Esophagus muscularis mucosa (tissue), 4 donors: ENCODE measurements at regions not wholly inside any gene's neighbourhood (a gene's known extent, or its start where the extent isn't known, plus 50 kb on each side); places are given as distances from the start of the nearest gene placed in this dataset.

ENCODE experiments used
- DNase-seq: peaks from one replicate; pipeline ENCODE4 v3.0.0-alpha.2; 2017; ENCODE audit errors: extremely low spot score
- H3K27ac ChIP-seq, 4 donors: fragments of 200-600 bp; sonication (generic); replicated peaks in 1 of 4; 1 replicate in 3 of 4; 2 replicates in 1 of 4; pipeline ENCODE4 v1.5.1; 2016 to 2019; ENCODE audit warnings: mild to moderate bottlenecking in 1 of 4
- H3K27me3 ChIP-seq, 4 donors: fragments of 200-600 bp; sonication (generic); one replicate each; pipeline versions ENCODE4 v1.5.1 to v1.6.0; 2016 to 2019
- H3K36me3 ChIP-seq, 4 donors: fragments of 200-600 bp; sonication (generic); one replicate each; pipeline ENCODE4 v1.5.1; 2016 to 2019
- H3K4me1 ChIP-seq, 4 donors: fragments of 200-600 bp; sonication (generic); one replicate each; pipeline ENCODE4 v1.5.1; 2016 to 2019
- H3K4me3 ChIP-seq, 4 donors: fragments of 200-600 bp; sonication (generic); 1 replicate in 2 of 4; 2 replicates in 2 of 4; pipeline ENCODE4 v1.5.1; 2016 to 2019; ENCODE audit warnings: mild to moderate bottlenecking in 4 of 4, moderate library complexity in 1 of 4
- H3K9me3 ChIP-seq, 4 donors: fragments of 200-600 bp; sonication (generic); 1 replicate in 3 of 4; 2 replicates in 1 of 4; pipeline ENCODE4 v1.5.1; 2016 to 2019
- EP300 ChIP-seq: sonication (generic); formaldehyde crosslinking; IDR thresholded peaks from one replicate; pipeline ENCODE4 v1.6.1; 2017; ENCODE audit warnings: antibody characterized with exemption
- POLR2A ChIP-seq: fragments of 450-650 bp; IDR thresholded peaks from one replicate; pipeline ENCODE4 v1.6.1; 2017; ENCODE audit warnings: antibody characterized with exemption, moderate library complexity, mild to moderate bottlenecking, low read depth
- POLR2AphosphoS5 ChIP-seq, 2 donors: sonication (generic); formaldehyde crosslinking; IDR thresholded peaks; one replicate each; pipeline ENCODE4 v1.6.1; 2017; ENCODE audit warnings: antibody characterized with exemption in 2 of 2
- WGBS: methylation state at CpG from one replicate; pipeline ENCODE4 v1.1.5; 2018; 5-methylcytosine and 5-hydroxymethylcytosine counted together
- intact Hi-C: fragments of 100-400 bp; cut with DNase I; formaldehyde crosslinking; loops from one replicate; pipeline ENCODE4 v1.15.1; 2023
- TF ChIP-seq, protein P1 (sequence below), 3 experiments: fragments of 200-600 bp in 2 of 3; fragments of 450-650 bp in 1 of 3; sonication (generic) in 2 of 3; IDR thresholded peaks; one replicate each; pipeline ENCODE4 v1.5.1; 2017 to 2019; ENCODE audit warnings: antibody characterized with exemption in 3 of 3, mild to moderate bottlenecking in 2 of 3, moderate library complexity in 1 of 3

GRCh38 chr18:28922936-28923335, 746.0 kb upstream of the CDH2 start:
- DNase-seq: no peak
- no peaks in the 10 kb centered on the region for H3K27me3 ChIP-seq
- no peak overlapping the region for H3K27ac ChIP-seq
- intact Hi-C loops: no loop called here
- no peaks in the 10 kb centered on the region for H3K4me1 ChIP-seq
- 86% methylated on average over 2 of the region's 2 CpGs for WGBS
- no peaks in the 10 kb centered on the region for H3K36me3 ChIP-seq
- no peak for TF ChIP-seq POLR2A
- H3K4me3 ChIP-seq: no peak overlapping the region
- no peaks in the 10 kb centered on the region for H3K9me3 ChIP-seq

DNA sequence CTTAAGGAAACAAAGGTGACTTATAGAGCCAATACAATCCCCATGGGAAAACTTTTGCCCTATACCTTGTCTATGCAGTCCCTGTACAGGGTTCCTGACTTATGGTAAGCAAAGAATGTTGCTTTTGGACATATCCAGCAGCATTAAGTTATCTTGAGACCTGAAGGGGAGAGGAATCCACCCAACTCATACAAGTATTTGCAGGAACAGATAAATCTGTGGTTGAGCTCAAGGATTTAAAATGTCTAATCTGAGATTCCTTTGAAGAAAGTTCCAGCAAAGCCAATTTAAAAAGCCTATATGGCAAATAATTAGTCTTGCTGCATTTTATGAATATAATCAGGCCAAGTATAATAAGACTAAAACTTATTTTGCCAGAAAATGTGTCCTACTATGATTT, 739.5 kb upstream of the CDH2 start:
- Histone ChIP-seq H3K27me3 (no peaks in the 10 kb centered on the region), H3K27ac (no peak overlapping the region), H3K36me3 (no peaks in the 10 kb centered on the region), H3K9me3 (peaks cover 0 to 2% (median 0%) of the 10 kb centered on the region in 4 donors), H3K4me1 (no peaks in the 10 kb centered on the region), H3K4me3 (no peak overlapping the region)
- intact Hi-C loops: no loop called here
- no peak for DNase-seq
- TF ChIP-seq POLR2AphosphoS5 (IDR thresholded peaks at IDR 0.05) (no peak), EP300 (no peak), POLR2A (no peak)
- TF ChIP-seq, protein P1, sequence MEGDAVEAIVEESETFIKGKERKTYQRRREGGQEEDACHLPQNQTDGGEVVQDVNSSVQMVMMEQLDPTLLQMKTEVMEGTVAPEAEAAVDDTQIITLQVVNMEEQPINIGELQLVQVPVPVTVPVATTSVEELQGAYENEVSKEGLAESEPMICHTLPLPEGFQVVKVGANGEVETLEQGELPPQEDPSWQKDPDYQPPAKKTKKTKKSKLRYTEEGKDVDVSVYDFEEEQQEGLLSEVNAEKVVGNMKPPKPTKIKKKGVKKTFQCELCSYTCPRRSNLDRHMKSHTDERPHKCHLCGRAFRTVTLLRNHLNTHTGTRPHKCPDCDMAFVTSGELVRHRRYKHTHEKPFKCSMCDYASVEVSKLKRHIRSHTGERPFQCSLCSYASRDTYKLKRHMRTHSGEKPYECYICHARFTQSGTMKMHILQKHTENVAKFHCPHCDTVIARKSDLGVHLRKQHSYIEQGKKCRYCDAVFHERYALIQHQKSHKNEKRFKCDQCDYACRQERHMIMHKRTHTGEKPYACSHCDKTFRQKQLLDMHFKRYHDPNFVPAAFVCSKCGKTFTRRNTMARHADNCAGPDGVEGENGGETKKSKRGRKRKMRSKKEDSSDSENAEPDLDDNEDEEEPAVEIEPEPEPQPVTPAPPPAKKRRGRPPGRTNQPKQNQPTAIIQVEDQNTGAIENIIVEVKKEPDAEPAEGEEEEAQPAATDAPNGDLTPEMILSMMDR (IDR thresholded peaks at IDR 0.05): no peak

DNA sequence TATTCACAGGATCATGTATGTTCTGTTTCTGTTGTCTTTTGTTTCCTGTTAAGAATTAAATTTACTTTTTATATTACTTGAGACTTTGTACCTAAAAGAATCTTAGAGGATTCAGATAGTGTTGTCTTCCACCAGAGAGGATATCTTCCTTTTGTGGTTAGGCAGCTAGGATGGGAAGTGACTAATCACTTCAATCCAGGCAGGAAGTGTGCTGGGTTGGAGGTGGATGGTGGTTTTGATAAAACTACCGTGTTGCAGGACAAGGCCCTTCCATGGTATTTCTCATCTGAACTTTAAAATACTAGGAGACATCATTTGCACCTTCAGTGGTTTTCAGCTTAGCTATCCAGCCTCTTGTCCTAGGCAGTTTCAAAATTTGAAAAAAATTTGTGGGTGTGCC, 728.6 kb upstream of the CDH2 start:
- Histone ChIP-seq H3K27me3 (no peaks in the 10 kb centered on the region), H3K9me3 (no peaks in the 10 kb centered on the region), H3K36me3 (no peaks in the 10 kb centered on the region), H3K4me1 (no peaks in the 10 kb centered on the region), H3K27ac (no peak overlapping the region), H3K4me3 (no peak overlapping the region)
- DNase-seq: no peak
- intact Hi-C loops: no loop called here
- TF ChIP-seq, protein P1 (IDR thresholded peaks at IDR 0.05): no peak
- TF ChIP-seq POLR2AphosphoS5 (IDR thresholded peaks at IDR 0.05): no peak
- TF ChIP-seq EP300: no peak
- no peak for TF ChIP-seq POLR2A
- 41% methylated on average over 1 of the region's 1 CpG for WGBS

GRCh38 chr18:28904789-28905364, 727.9 kb upstream of the CDH2 start:
- whole genome bisulfite sequencing: 59% methylated on average over 1 of the region's 1 CpG
- no peak overlapping the region for H3K4me3 ChIP-seq
- H3K4me1 ChIP-seq: no peaks in the 10 kb centered on the region
- intact Hi-C loops: no loop called here
- no peak overlapping the region for H3K27ac ChIP-seq
- no peaks in the 10 kb centered on the region for H3K36me3 ChIP-seq
- no peak for DNase-seq
- TF ChIP-seq EP300 (no peak), POLR2AphosphoS5 (IDR thresholded peaks at IDR 0.05) (no peak), POLR2A (no peak)
- TF ChIP-seq, protein P1 (IDR thresholded peaks at IDR 0.05): no peak
- H3K9me3 ChIP-seq: no peaks in the 10 kb centered on the region
- no peaks in the 10 kb centered on the region for H3K27me3 ChIP-seq

DNA sequence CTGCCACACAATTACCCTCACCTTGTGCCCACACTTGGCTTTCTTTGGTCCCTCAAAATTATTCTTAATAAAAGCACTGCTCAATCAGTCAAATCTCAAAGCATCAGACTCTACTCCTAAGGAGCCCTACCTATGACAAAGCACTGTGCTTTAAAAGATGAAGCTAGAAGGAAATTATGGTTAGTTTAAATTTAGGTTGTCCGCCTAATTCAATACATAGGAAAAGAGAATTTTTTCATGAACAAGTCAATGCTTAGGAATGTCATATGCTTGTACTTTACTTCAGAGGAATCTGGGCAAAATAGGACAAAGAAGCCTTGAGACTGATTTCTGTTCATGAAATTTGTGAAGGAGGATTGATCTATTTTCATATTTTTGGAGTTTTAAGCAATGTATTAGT, 726.4 kb upstream of the CDH2 start:
- H3K4me1 ChIP-seq: no peaks in the 10 kb centered on the region
- H3K4me3 ChIP-seq: no peak overlapping the region
- no peak for TF ChIP-seq EP300
- TF ChIP-seq, protein P1 (IDR thresholded peaks at IDR 0.05): no peak
- TF ChIP-seq POLR2AphosphoS5 (IDR thresholded peaks at IDR 0.05): no peak
- TF ChIP-seq POLR2A: no peak
- H3K27ac ChIP-seq: no peak overlapping the region
- H3K9me3 ChIP-seq: no peaks in the 10 kb centered on the region
- WGBS: 32% methylated on average over 1 of the region's 1 CpG
- H3K36me3 ChIP-seq: no peaks in the 10 kb centered on the region
- H3K27me3 ChIP-seq: no peaks in the 10 kb centered on the region
- intact Hi-C loops: no loop called here
- no peak for DNase-seq
